GM19240 (cell line): ENCODE measurements at regions not wholly inside any gene's neighbourhood (a gene's known extent, or its start where the extent isn't known, plus 50 kb on each side); places are given as distances from the start of the nearest gene placed in this dataset.

Source experiments
- DNase-seq: peaks from one replicate; pipeline ENCODE4 v3.0.0; 2011; ENCODE audit warnings: low spot score; ENCODE audit not compliant: insufficient read length

- no peak for DNase-seq
Measured at GRCh38 chr2:221705185-221705877, 133.2 kb upstream of the EPHA4 start.

- no peak for DNase-seq
Measured at GRCh38 chr2:221704442-221704841, 132.3 kb upstream of the EPHA4 start.

- no peak for DNase-seq
Measured at GRCh38 chr2:221693365-221693764, 121.3 kb upstream of the EPHA4 start.

- DNase-seq, result no peak
Measured at GRCh38 chr2:221691571-221691970, 119.5 kb upstream of the EPHA4 start.

- no peak for DNase-seq
Measured at GRCh38 chr2:221689140-221689539, 117.0 kb upstream of the EPHA4 start.

GRCh38 chr2:221680548-221680947 is 108.4 kb upstream of the EPHA4 start:
- no peak for DNase-seq

GRCh38 chr2:221677688-221678087 is 105.6 kb upstream of the EPHA4 start:
- no peak for DNase-seq

GRCh38 chr2:221676566-221677172 is 104.6 kb upstream of the EPHA4 start:
- DNase-seq, result no peak

- no peak for DNase-seq
Measured at GRCh38 chr2:221675201-221675908, 103.3 kb upstream of the EPHA4 start.

GRCh38 chr2:221674446-221674845 is 102.3 kb upstream of the EPHA4 start:
- no peak for DNase-seq

GRCh38 chr2:221673248-221673647 is 101.1 kb upstream of the EPHA4 start:
- no peak for DNase-seq

- no peak for DNase-seq
Measured at GRCh38 chr2:221671515-221671914, 99.4 kb upstream of the EPHA4 start.

GRCh38 chr2:221662689-221663391 is 90.7 kb upstream of the EPHA4 start:
- no peak for DNase-seq

- no peak for DNase-seq
Measured at GRCh38 chr2:221657806-221658205, 85.7 kb upstream of the EPHA4 start.

GRCh38 chr2:221655300-221655699 is 83.2 kb upstream of the EPHA4 start:
- no peak for DNase-seq

- no peak for DNase-seq
Measured at GRCh38 chr2:221653182-221653581, 81.1 kb upstream of the EPHA4 start.

GRCh38 chr2:221649051-221649775 is 77.1 kb upstream of the EPHA4 start:
- DNase-seq, result no peak

- DNase-seq, result no peak
Measured at GRCh38 chr2:221642447-221642846, 70.3 kb upstream of the EPHA4 start.

- DNase-seq, result no peak
Measured at GRCh38 chr2:221641181-221641871, 69.2 kb upstream of the EPHA4 start.

- DNase-seq, result no peak
Measured at GRCh38 chr2:221640686-221641085, 68.6 kb upstream of the EPHA4 start.

GRCh38 chr2:221637851-221638250 is 65.7 kb upstream of the EPHA4 start:
- DNase-seq, result no peak
